Fibroblast of skin of left quadriceps (primary cell): ENCODE measurements at regions not wholly inside any gene's neighbourhood (a gene's known extent, or its start where the extent isn't known, plus 50 kb on each side); places are given as distances from the start of the nearest gene placed in this dataset.
A peak's percentile ranks its signal among the peaks of the same experiment; 100 is the strongest.
"Not testable (repeated sequence)": the region's sequence is repeated elsewhere in the genome, so short reads cannot be mapped to it uniquely, and the experiment has no call there.

Experiments
- DNase-seq, 2 experiments: peaks; one replicate each; pipeline ENCODE4 v3.0.0-alpha.2; 2013; ENCODE audit warnings: low read depth in 2 of 2

DNA sequence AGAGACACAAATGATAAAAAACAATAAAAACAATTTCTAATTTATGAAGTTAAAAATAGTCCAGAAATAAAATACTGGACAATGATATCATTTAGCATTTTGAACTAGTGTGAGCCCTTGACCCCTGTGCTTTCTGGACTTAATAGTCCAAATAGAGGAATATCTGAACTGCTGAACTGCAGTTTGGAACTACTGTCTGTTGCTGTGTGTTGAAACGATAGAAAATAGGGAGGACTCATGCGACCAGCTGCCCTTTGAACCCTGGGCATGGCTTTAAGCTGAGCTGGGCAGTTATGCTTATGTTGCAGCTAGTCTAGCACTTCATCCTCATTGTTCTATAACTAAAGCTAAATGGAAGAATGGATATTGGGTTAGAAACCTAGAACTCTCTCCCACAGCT, 99.5 kb downstream of the FMR1NB start:
- DNase-seq: no peak

DNA sequence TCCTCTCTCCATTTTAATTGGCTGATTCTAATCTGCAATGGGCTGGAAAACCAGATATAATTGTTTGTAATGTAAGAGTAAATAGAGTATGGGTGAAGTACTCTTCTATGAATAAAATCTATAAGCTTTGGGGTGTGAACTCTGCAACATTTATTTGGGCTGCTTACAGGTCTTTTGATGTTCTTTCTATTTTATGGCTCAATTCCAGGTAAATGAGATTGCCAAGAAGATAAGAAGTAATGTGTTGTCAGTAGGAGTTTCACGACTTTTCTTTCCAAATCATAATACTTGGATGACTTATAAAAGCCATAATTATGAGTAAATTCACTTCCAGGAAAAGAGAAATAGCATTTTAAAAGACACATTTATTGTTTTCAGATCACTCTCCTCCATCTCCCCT, 103.5 kb downstream of the FMR1NB start:
- DNase-seq: no peak

GRCh38 chrX:148120151-148120550, 139.0 kb downstream of the FMR1NB start:
- DNase-seq: no peak

DNA sequence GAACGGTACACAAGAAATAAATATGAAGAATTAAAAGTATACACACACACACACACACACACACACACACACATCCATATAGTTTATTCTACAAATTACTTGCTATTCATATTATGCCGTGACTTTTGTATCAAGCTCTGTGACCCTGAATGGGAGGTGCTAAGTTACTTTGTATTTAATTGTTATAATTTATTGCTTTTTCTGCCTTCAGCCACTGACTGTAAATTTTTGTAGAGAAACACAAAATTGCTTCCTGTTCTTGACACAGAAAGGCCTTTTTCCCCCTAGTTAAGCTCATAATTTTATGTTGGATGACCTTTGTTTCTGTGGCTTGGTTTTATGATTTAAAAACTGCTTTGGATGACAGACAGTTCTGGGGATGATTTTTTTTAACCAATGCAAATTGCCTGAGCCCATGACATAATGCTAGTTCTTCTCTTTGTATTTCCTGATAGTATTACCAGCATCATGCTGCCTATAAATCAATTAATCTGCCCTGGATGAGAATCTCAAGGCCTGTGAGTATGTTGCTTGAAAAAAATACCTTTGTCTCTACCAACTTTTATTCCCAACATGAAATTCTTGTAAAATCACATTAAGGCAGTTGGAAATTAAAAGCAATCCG, 140.0 kb downstream of the FMR1NB start:
- DNase-seq: no peak

DNA sequence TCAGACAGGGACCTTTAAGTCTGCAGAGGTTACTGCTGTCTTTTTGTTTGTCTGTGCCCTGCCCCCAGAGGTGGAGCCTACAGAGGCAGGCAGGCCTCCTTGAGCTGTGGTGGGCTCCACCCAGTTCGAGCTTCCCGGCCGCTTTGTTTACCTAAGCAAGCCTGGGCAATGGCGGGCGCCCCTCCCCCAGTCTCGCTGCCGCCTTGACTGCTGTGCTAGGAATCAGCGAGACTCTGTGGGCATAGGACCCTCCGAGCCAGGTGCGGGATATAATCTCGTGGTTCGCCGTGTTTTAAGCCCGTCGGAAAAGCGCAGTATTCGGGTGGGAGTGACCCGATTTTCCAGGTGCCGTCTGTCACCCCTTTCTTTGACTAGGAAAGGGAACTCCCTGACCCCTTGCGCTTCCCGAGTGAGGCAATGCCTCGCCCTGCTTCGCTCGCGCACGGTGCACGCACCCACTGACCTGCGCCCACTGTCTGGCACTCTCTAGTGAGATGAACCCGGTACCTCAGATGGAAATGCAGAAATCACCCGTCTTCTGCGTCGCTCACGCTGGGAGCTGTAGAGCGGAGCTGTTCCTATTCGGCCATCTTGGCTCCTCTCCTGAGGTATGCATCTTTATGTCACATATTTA, 147.9 kb downstream of the FMR1NB start:
- not testable (repeated sequence) for DNase-seq

GRCh38 chrX:148133105-148133725, 152.1 kb downstream of the FMR1NB start:
- peak in 1 of 2 experiments; percentile 3 for DNase-seq

DNA sequence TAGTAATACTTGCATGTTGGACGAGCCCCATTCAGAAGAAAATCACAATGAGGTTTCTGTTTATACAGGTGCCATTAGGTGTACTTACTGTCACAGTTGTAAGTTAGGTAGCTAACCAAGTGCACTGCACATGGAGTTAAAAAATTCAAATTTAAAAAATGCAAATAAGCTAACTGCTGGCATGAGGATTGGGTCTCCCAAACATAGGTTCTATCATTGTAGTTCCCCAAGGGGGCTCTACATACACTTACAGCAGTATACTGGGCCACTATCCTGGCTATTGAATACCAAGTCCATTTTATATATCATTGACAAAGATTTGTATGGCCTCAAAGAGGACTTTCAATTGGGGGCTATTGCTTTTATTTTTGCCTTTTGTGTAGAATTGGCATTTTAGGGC, 153.4 kb downstream of the FMR1NB start:
- no peak for DNase-seq

- peak; percentile 37 to 48 for DNase-seq
Observed at GRCh38 chrX:148135738-148136137, 154.6 kb downstream of the FMR1NB start.

- DNase-seq: no peak
Observed at GRCh38 chrX:148146121-148146520, 165.0 kb downstream of the FMR1NB start.

GRCh38 chrX:148156986-148157385, 175.8 kb downstream of the FMR1NB start:
- no peak for DNase-seq

GRCh38 chrX:148159796-148160195, 178.7 kb downstream of the FMR1NB start:
- no peak for DNase-seq

GRCh38 chrX:148161701-148162100, 180.6 kb downstream of the FMR1NB start:
- no peak for DNase-seq

DNA sequence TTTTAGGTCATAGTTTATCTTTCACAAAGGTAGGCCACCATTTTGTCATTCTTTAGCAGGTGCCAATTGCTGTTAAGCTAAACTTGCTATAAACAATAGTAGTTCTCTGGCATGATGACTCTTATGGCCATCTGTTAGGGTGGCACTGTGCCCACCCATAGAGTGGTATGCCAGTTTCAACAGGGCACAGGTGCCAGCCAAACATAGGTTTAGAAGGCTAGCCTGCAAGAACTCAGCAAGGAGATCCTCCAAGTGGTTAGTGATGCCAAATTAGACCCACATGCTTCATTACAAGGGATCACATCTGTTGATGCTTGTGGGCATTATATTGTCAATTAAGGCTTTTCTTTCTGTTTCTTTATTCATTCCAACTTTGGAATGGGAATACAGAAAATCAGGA, 204.5 kb downstream of the FMR1NB start:
- no peak for DNase-seq

DNA sequence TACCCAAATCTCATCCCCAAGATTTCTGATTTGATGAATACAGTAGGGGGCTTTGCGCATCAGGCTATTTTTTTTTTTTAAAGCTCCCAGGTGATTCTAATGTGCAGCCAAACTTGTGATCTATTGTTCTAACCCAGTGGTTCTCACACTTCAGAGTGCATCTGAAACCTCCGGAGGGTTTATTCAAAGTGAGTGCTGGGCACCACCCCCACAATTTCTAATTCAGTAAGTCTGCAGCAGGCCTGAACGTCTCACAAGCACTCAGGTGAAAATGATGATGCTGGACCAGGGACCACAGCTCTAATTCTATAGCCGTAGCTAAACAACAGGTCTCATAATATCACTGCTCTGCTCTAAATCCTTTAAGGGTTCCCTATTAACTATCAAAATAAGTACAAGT, 211.4 kb downstream of the FMR1NB start:
- no peak for DNase-seq

GRCh38 chrX:148193759-148194158, 212.6 kb downstream of the FMR1NB start:
- no peak for DNase-seq

GRCh38 chrX:148203531-148203930, 222.4 kb downstream of the FMR1NB start:
- no peak for DNase-seq

DNA sequence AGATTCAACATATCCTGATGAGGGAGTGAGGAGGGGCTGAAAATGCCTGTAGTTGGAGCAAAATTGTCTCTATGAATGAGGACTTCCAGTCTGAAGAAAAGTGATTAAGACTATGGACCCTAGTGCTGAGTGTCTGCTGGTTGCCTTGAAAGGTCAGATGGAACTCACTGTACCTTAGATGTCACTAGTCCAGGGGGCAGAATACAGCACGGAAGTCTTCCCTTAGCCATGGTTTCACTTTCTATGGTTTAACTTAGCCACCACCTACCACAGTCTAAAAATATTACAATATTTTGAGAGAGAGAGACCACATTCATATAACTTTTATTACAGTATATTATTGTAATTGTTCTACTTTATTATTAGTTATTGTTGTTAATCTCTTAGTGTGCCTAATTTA, 223.1 kb downstream of the FMR1NB start:
- no peak for DNase-seq

- DNase-seq: no peak
Observed at GRCh38 chrX:148214786-148215185, 233.6 kb downstream of the FMR1NB start.

- DNase-seq: no peak
Observed at GRCh38 chrX:148215726-148216125, 234.6 kb downstream of the FMR1NB start.

DNA sequence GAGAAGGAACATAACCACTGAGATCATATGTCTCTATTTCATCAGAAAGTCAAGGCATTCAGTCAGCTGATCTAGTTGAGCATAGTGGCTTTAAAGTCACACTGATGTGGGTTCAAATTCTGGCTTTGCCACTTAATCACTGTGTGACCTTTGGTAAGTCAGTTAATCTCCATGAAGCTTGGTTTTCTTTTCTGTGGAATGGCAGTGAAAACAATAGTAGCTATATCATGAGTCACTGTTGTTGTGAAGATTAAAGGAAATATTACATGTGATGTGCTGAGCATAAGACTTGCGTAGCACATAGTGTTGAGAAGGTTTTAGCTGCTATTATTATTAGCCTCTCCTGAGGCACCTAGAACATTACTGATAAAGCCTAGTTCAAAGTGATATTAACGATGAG, 242.2 kb downstream of the FMR1NB start:
- DNase-seq: no peak

- DNase-seq: no peak
Observed at GRCh38 chrX:148228521-148228920, 247.4 kb downstream of the FMR1NB start.

DNA sequence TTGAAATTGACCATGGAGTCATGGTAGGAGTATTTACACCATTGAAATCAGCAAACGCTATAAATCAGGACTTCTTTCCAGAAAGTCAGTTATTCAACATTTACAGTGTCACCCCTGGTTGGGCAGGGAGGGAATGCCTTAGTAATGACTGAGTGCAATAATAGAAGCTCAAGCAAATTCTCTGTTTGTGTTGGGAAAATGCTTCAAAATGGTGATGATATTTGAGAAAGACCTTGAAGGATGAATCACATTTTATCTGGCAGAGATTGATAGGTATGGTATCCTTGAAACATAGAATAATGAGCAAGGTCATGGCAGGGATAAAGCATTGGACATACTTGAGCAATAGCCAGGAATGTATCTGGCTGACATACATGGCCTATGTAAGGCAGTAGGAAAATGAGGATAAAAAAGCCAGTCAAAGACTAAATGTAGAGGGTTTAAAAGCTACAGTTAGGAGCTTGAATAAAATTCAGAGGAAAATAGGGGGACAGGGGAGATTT, 248.7 kb downstream of the FMR1NB start:
- peak; percentile 20 to 28 for DNase-seq

GRCh38 chrX:148259990-148260389, 240.4 kb upstream of the AFF2 start:
- DNase-seq: no peak
